Choroid plexus epithelial cell (primary cell): ENCODE measurements at regions not wholly inside any gene's neighbourhood (a gene's known extent, or its start where the extent isn't known, plus 50 kb on each side); places are given as distances from the start of the nearest gene placed in this dataset.

ENCODE experiments used
- DNase-seq: peaks from one replicate; pipeline ENCODE4 v3.0.0-alpha.2; 2010; ENCODE audit warnings: low read depth
- H3K4me3 ChIP-seq: 2 replicates; pipeline ENCODE4 v1.5.1; 2011; ENCODE audit warnings: low read depth, mild to moderate bottlenecking, control low read depth, low read length, moderate library complexity
- TF ChIP-seq, protein P1 (sequence below): conservative IDR thresholded peaks from 2 replicates; pipeline ENCODE4 v1.5.1; 2011; ENCODE audit warnings: low read depth, mild to moderate bottlenecking, control low read depth, inconsistent platforms, low read length, moderate library complexity

DNA sequence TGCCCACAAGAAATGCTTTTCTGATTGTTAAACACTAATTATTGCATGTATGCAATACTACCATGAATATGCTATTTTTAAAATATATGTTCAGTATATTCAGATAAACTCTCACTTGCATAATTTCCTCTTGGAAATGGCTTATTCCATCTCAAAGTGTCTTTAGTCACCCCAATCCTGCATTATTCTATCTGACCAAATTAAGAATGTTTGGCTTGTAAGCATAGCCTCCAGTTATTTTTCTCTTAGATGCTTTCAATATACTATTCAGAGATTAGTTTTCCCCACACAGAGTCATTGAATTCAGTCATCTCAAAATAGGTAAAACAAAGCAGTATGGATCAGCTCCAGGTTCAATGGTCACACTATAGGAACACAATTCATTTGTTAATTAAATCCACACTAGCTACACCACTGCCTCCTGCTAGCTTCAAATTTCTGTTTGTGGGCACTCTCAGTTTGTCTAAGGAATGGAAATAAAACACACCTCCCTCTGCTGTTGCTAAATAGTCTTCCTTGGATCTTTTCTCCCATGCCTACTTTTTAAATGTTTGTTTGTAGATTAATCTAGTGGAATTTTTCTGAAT lies 134.6 kb upstream of the TBCA start:
- H3K4me3 ChIP-seq: no peak overlapping the region
- DNase-seq: no peak
- TF ChIP-seq, protein P1, sequence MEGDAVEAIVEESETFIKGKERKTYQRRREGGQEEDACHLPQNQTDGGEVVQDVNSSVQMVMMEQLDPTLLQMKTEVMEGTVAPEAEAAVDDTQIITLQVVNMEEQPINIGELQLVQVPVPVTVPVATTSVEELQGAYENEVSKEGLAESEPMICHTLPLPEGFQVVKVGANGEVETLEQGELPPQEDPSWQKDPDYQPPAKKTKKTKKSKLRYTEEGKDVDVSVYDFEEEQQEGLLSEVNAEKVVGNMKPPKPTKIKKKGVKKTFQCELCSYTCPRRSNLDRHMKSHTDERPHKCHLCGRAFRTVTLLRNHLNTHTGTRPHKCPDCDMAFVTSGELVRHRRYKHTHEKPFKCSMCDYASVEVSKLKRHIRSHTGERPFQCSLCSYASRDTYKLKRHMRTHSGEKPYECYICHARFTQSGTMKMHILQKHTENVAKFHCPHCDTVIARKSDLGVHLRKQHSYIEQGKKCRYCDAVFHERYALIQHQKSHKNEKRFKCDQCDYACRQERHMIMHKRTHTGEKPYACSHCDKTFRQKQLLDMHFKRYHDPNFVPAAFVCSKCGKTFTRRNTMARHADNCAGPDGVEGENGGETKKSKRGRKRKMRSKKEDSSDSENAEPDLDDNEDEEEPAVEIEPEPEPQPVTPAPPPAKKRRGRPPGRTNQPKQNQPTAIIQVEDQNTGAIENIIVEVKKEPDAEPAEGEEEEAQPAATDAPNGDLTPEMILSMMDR: no peak

DNA sequence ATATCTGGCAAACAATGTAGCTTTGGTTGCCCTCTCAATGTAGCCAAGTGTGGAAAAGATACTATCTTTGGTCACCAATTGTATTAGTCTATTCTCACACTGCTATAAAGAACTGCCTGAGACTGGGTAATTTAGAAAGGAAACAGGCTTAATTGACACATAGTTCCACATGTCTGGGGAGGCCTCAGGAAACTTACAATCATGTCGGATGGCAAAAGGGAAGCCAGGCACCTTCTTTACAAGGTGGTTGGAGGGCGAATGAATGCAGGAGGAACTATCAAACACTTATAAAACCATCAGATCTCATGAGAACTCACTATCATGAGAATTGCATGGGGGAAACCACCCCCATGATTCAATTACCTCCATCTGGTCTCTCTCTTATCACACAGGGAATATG lies 133.1 kb upstream of the TBCA start:
- no peak overlapping the region for H3K4me3 ChIP-seq
- DNase-seq: no peak
- TF ChIP-seq, protein P1: no peak

DNA sequence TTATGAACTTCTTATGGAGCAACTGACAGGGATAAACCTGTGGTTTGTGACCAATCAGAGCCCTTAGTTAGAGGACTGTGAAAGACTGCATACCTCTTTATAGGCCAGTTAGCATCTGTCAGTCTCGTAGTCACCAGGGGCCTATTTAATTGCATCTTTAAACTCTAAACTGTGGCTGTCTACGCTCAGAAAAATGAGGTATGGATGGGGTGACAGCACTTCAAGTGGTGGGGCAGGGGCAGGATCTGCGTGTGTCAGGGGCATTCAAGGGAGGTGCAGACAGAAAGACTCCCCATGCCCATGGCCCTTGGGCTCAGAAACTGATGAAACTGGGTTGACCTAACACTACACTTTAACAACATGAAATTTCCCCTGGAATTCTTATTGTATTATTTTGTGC lies 132.6 kb upstream of the TBCA start:
- TF ChIP-seq, protein P1: no peak
- DNase-seq: no peak
- no peak overlapping the region for H3K4me3 ChIP-seq

DNA sequence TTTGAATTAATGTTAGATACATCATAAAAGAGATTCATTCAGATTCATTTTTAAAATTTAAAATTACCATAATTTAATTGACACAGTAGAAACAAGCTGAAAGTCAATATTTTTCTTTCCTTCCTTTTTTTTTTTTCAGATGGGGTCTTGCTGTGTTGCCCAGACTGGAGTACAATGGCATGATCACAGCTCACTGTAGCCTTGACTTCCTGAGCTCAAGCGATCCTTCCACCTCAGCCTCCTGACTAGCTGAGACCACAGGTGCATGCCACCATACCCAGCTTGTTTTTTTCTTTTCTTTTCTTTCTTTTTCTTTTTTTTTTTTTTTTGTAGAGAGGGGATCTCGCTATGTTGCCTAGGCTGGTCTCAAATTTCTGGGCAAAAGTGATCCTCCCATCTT lies 131.6 kb upstream of the TBCA start:
- DNase-seq: no peak
- no peak overlapping the region for H3K4me3 ChIP-seq
- TF ChIP-seq, protein P1: no peak

DNA sequence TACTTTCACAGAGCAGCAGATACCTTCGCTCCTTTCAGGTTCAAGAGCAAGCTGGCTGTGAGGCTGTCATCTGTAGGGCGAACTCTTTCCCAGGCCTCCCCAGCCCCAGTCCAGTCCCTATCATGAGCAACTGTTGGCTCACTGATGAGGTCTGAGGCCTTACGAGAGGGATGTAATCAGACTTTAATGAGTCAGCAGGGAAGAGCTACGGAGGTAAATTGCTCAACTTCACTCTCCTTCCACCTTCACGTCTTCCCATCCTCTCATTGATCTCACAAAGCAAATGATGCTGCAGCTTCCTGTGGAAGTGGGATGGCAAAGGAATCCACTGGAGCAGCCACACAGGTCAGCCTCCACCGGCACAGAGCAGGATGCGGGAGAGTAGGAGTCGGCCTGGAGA lies 130.7 kb upstream of the TBCA start:
- H3K4me3 ChIP-seq: no peak overlapping the region
- TF ChIP-seq, protein P1: no peak
- peak; percentile 50 for DNase-seq

DNA sequence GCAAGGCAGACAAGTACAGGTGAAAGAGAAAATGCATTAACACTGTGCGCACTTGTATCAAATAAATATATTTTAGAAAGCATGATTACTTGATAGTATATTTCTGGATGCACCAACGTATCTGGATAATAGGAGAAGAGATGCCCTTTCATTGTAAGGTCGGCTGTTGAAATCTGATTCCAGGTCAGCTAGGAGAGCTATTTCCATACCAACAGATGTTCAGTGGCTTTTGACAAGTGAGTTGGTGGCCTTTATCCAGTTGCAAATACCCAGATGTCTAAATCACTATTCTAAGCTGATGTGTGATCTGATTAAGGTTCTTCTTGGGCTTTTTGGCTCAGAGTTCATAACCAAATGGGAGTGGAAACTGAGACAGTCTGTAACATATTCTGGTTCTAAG lies 128.2 kb upstream of the TBCA start:
- no peak overlapping the region for H3K4me3 ChIP-seq
- no peak for DNase-seq
- TF ChIP-seq, protein P1: no peak

DNA sequence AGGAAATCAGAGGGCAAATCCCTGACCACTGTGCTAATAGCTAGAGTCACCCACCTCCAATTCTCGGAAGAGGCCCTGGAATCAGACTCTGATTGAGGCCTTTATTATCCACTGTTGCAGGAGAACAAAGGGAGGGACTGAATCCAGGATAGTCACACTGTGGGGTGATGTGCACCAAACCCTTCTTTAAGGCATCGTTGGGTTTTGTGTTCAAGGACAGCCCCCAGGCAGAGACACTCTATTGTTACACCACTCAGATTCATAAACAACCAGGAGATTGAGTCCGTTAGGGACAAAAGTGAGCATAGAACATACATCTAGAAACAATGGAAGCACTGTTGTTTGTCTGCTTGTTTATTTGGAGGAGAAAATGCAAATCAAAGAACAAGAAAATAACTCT lies 124.6 kb upstream of the TBCA start:
- no peak for DNase-seq
- TF ChIP-seq, protein P1: no peak
- no peak overlapping the region for H3K4me3 ChIP-seq
